K562 (cell line): ENCODE measurements at regions not wholly inside any gene's neighbourhood (a gene's known extent, or its start where the extent isn't known, plus 50 kb on each side); places are given as distances from the start of the nearest gene placed in this dataset.

ENCODE experiments used
- ATAC-seq: fragments of 200-7000 bp; cut with Tn5 transposase; 3 replicates; pipeline ENCODE4 v1.9.1; 2020; ENCODE audit warnings: moderate library complexity
- BruUV-seq: library from RNA; stranded (reverse); fragments of 400-500 nt; replicated peaks from 2 replicates; lab custom pipeline; 2021; lab: Mats Ljungman, UMichigan
- CTCF ChIA-PET: fragments of 300-600 bp; formaldehyde crosslinking; extraction: SDS; loops from one replicate; lab custom pipeline; 2021; ENCODE audit warnings: low intra/inter-chr PET ratio; lab: Yijun Ruan, JAX
- POLR2A ChIA-PET: fragments of 300-600, 350-650 bp; sonication (Branson Sonifier 250); formaldehyde crosslinking; extraction: SDS; loops from one replicate; lab custom pipeline; 2021; ENCODE audit warnings: antibody characterized with exemption, inconsistent platforms; lab: Yijun Ruan, JAX
- DNase-seq, 4 experiments: peaks; one replicate each; pipeline versions ENCODE4 v3.0.0 to v3.0.0-alpha.2; 2011 to 2018; ENCODE audit warnings: low spot score in 3 of 4, mixed read lengths in 3 of 4; ENCODE audit errors: extremely low read depth in 1 of 4
- FAIRE-seq: peaks from 2 replicates; lab custom pipeline; 2011; peaks lifted over from hg19 to GRCh38; lab: Jason Lieb, UNC
- H2AFZ ChIP-seq: 2 replicates; pipeline ENCODE4 v1.6.0; 2011; ENCODE audit warnings: low read depth, low read length, control low read depth, inconsistent platforms
- H3K27ac ChIP-seq: fragments of 200-600 bp; 3 replicates; pipeline ENCODE4 v1.8.0; 2011; ENCODE audit warnings: low read depth, mild to moderate bottlenecking, control low read depth, inconsistent platforms, low read length, moderate library complexity, mixed read lengths; ENCODE audit errors: extremely low read depth
- H3K27me3 ChIP-seq, 2 experiments: fragments of 300-600 bp in 1 of 2; 2 replicates in 1 of 2; 3 replicates in 1 of 2; pipeline versions ENCODE4 v1.6.0 to v1.8.0; 2011; ENCODE audit warnings: inconsistent platforms in 2 of 2, low read length in 2 of 2, mild to moderate bottlenecking in 1 of 2, mixed read lengths in 1 of 2, moderate library complexity in 1 of 2; ENCODE audit not compliant: control insufficient read depth in 2 of 2, insufficient read depth in 2 of 2
- H3K36me3 ChIP-seq: fragments of 300-600 bp; 3 replicates; pipeline ENCODE4 v1.8.0; 2011; ENCODE audit warnings: mild to moderate bottlenecking, low read length, inconsistent platforms; ENCODE audit not compliant: control insufficient read depth, insufficient read depth
- H3K4me1 ChIP-seq, 2 experiments: fragments of 200-600 bp in 1 of 2; replicated peaks in 1 of 2; 2 replicates in 1 of 2; 3 replicates in 1 of 2; pipeline versions ENCODE4 v1.5.1 to v1.8.0; 2011; ENCODE audit warnings: inconsistent platforms in 2 of 2, low read length in 2 of 2, mild to moderate bottlenecking in 1 of 2, mixed read lengths in 1 of 2, moderate library complexity in 1 of 2; ENCODE audit not compliant: control insufficient read depth in 2 of 2, insufficient read depth in 2 of 2
- H3K4me2 ChIP-seq: 2 replicates; pipeline ENCODE4 v1.6.1; 2011; ENCODE audit warnings: low read length, control low read depth, inconsistent platforms, mixed read lengths; ENCODE audit not compliant: insufficient read depth
- H3K4me3 ChIP-seq: fragments of 200-600 bp; sonication (generic), shearing (Covaris generic); 2 replicates; pipeline ENCODE4 v1.5.1; 2016; ENCODE audit warnings: control low read depth, inconsistent platforms
- H3K79me2 ChIP-seq: fragments of 200-600 bp; 3 replicates; pipeline ENCODE4 v1.8.0; 2011; ENCODE audit warnings: low read length, inconsistent platforms; ENCODE audit not compliant: control insufficient read depth, insufficient read depth
- H3K9ac ChIP-seq, 2 experiments: 2 replicates each; pipeline versions ENCODE4 v1.6.0 to v1.6.1; 2011; ENCODE audit warnings: low read depth in 2 of 2, low read length in 2 of 2, control low read depth in 1 of 2, inconsistent platforms in 1 of 2, mild to moderate bottlenecking in 1 of 2, mixed read lengths in 1 of 2; ENCODE audit not compliant: insufficient read depth in 1 of 2
- H3K9me1 ChIP-seq: one replicate; pipeline ENCODE4 v1.6.0; 2011; ENCODE audit warnings: inconsistent platforms, mild to moderate bottlenecking, low read length, moderate library complexity; ENCODE audit not compliant: control insufficient read depth, insufficient read depth
- H3K9me3 ChIP-seq: replicated peaks from 2 replicates; pipeline ENCODE4 v1.5.1; 2011; ENCODE audit warnings: low read depth, low read length, inconsistent platforms; ENCODE audit not compliant: control insufficient read depth, insufficient read depth
- H4K20me1 ChIP-seq: replicated peaks from 2 replicates; pipeline ENCODE4 v1.6.1; 2011; ENCODE audit warnings: low read length, inconsistent platforms, mixed read lengths; ENCODE audit not compliant: control insufficient read depth, insufficient read depth
- ARID1B ChIP-seq: fragments of 450-650 bp; IDR thresholded peaks from 2 replicates; pipeline ENCODE4 v1.6.1; 2016; ENCODE audit warnings: antibody characterized with exemption, mild to moderate bottlenecking, inconsistent platforms
- HNRNPUL1 ChIP-seq: fragments of 200-400 bp; formaldehyde crosslinking; IDR thresholded peaks from 2 replicates; pipeline ENCODE4 v1.6.1; 2017; ENCODE audit warnings: low read length
- KLF1 ChIP-seq: fragments of 450-650 bp; IDR thresholded peaks from 2 replicates; pipeline ENCODE4 v1.6.1; 2016; ENCODE audit warnings: missing genetic modification characterization, missing compliant biosample characterization
- KLF10 ChIP-seq: fragments of 250-450 bp; sonication (Bioruptor Pico); IDR thresholded peaks from 2 replicates; pipeline ENCODE4 v1.6.1; 2021; ENCODE audit warnings: matching md5 sums
- MAFG ChIP-seq: fragments of 450-650 bp; conservative IDR thresholded peaks from 2 replicates; pipeline ENCODE4 v1.6.1; 2016; ENCODE audit warnings: missing genetic modification characterization, missing compliant biosample characterization
- NR2C1 ChIP-seq, 2 experiments: fragments of 450-650 bp; IDR thresholded peaks; 2 replicates each; pipeline ENCODE4 v1.6.1; 2017; ENCODE audit warnings: mild to moderate bottlenecking in 2 of 2, antibody characterized with exemption in 1 of 2, inconsistent platforms in 1 of 2, missing compliant biosample characterization in 1 of 2, missing genetic modification characterization in 1 of 2
- SAFB2 ChIP-seq: fragments of 200-400 bp; formaldehyde crosslinking; IDR thresholded peaks from 2 replicates; pipeline ENCODE4 v1.6.1; 2018; ENCODE audit warnings: borderline replicate concordance, low read length, low read depth, moderate library complexity; ENCODE audit not compliant: severe bottlenecking
- USF1 ChIP-seq: sonication (generic); formaldehyde crosslinking; IDR thresholded peaks from 2 replicates; pipeline ENCODE4 v1.9.0; 2022; ENCODE audit warnings: mild to moderate bottlenecking, missing genetic modification reagents
- YBX1 ChIP-seq: fragments of 450-650 bp; IDR thresholded peaks from 2 replicates; pipeline ENCODE4 v1.7.1; 2016; ENCODE audit warnings: mild to moderate bottlenecking
- ZC3H11A ChIP-seq: IDR thresholded peaks from 2 replicates; pipeline ENCODE4 v1.6.1; 2012; ENCODE audit warnings: low read depth, low read length, improper control_type of control experiment
- ZNF561 ChIP-seq: fragments of 450-650 bp; formaldehyde crosslinking; conservative IDR thresholded peaks from 2 replicates; pipeline ENCODE4 v1.4.0; 2020; ENCODE audit warnings: mild to moderate bottlenecking, moderate library complexity
- in situ Hi-C: fragments of 300-500 bp; cut with MboI; formaldehyde crosslinking; loops from 4 replicates; pipeline ENCODE4 v1.15.0; 2018; ENCODE audit warnings: inconsistent platforms, mixed read lengths
- intact Hi-C: fragments of 100-400 bp; cut with micrococcal nuclease; formaldehyde crosslinking; loops from 2 replicates; pipeline ENCODE4 v1.14.2; 2022

- DNase-seq (no peak), ATAC-seq (no peak), FAIRE-seq (no peak)
- in situ Hi-C loops: no loop called here
- no peaks in the 10 kb centered on the region for H3K79me2 ChIP-seq
- H3K9me3 ChIP-seq: no peaks in the 10 kb centered on the region; the same call in 1 of the 2 replicates
- no peak overlapping the region for H3K9ac ChIP-seq
- no peaks in the 10 kb centered on the region for H3K9me1 ChIP-seq
- no TSS peak for BruUV-seq
- POLR2A ChIA-PET: no interaction called here
- CTCF ChIA-PET: no interaction called here
- H3K4me1 ChIP-seq: no peaks in the 10 kb centered on the region
- H3K4me2 ChIP-seq: no peak overlapping the region
- no peaks in the 10 kb centered on the region for H3K27me3 ChIP-seq
- no peak overlapping the region for H3K27ac ChIP-seq
- no peak overlapping the region for H3K4me3 ChIP-seq
- H4K20me1 ChIP-seq: no peaks in the 10 kb centered on the region
- no peak for TF ChIP-seq SAFB2
- no peak for TF ChIP-seq ZC3H11A
- TF ChIP-seq YBX1: no peak
- no peak for TF ChIP-seq ARID1B
- no peak for TF ChIP-seq USF1
- no peak for TF ChIP-seq MAFG (tag)
- no peak for TF ChIP-seq KLF10 (CRISPR knock-in tag)
- no peak for TF ChIP-seq ZNF561
- no peak for TF ChIP-seq NR2C1 (IDR thresholded peaks at IDR 0.05)
- no peak for TF ChIP-seq NR2C1 (tag; IDR thresholded peaks at IDR 0.05)
- TF ChIP-seq KLF1 (tag): no peak
- no peak for TF ChIP-seq HNRNPUL1
- TF ChIP-seq, all 486 proteins: peak for 0
- no peaks in the 10 kb centered on the region for H3K36me3 ChIP-seq
- intact Hi-C loops: no loop called here
- H2AFZ ChIP-seq: no peak overlapping the region
Measured at GRCh38 chr21:24110846-24111245, 1496.4 kb downstream of the MRPL39 start.
